ENCODE measurements at regions not wholly inside any gene's neighbourhood (a gene's known extent, or its start where the extent isn't known, plus 50 kb on each side); places are given as distances from the start of the nearest gene placed in this dataset.

GRCh38 chr5:133840168-133840567, 128.3 kb downstream of the C5orf15 start:
- H3K9me3 ChIP-seq (ENCODE audit: low read length): no peaks in the 10 kb centered on the region
- H4K20me1 ChIP-seq (ENCODE audit: insufficient read depth, low read length): no peaks in the 10 kb centered on the region
- H3K79me2 ChIP-seq (ENCODE audit: insufficient read depth, low read depth, low read length): no peaks in the 10 kb centered on the region
- ChIA-PET POLR2A (interaction anchor here (0.6 to 0.7 kb wide), 2 partner anchors 100 to 139 kb away, joined by 3 read pairs; no protein-coding TSS in a partner anchor), CTCF (ENCODE audit: unreplicated experiment) (no interaction called here)
- H3K27ac ChIP-seq (ENCODE audit: low read depth, low read length, poor library complexity, severe bottlenecking): no peak overlapping the region
- TF ChIP-seq CTCF (conservative IDR thresholded peaks at IDR 0.05; ENCODE audit: low read length) (no peak), EZH2phosphoT487 (IDR thresholded peaks at IDR 0.05; ENCODE audit: borderline replicate concordance, low read depth, low read length) (no peak)
- DNase-seq (ENCODE audit: low spot score): no peak
- no peak overlapping the region for H2AFZ ChIP-seq (ENCODE audit: low read length)
- BruUV-seq (replicated peaks): no TSS peak
- no peak overlapping the region for H3K4me3 ChIP-seq (ENCODE audit: low read depth, low read length, poor library complexity, severe bottlenecking)
- no peaks in the 10 kb centered on the region for H3K9me2 ChIP-seq (ENCODE audit: insufficient read depth, low read length)
- H3K4me2 ChIP-seq (ENCODE audit: low read length): no peak overlapping the region
- H3K4me1 ChIP-seq (ENCODE audit: insufficient read depth, low read length, poor library complexity, severe bottlenecking): no peaks in the 10 kb centered on the region
- H3K36me3 ChIP-seq (ENCODE audit: insufficient read depth, low read length): no peaks in the 10 kb centered on the region
- intact Hi-C loops (cut with micrococcal nuclease; ENCODE audit: unreplicated experiment): no loop called here

- no TSS peak for BruUV-seq (replicated peaks)
- H3K27ac ChIP-seq (ENCODE audit: low read depth, low read length, poor library complexity, severe bottlenecking): no peak overlapping the region
- H3K4me3 ChIP-seq (ENCODE audit: low read depth, low read length, poor library complexity, severe bottlenecking): no peak overlapping the region
- TF ChIP-seq CTCF (conservative IDR thresholded peaks at IDR 0.05; ENCODE audit: low read length) (no peak), EZH2phosphoT487 (IDR thresholded peaks at IDR 0.05; ENCODE audit: borderline replicate concordance, low read depth, low read length) (no peak)
- H3K4me2 ChIP-seq (ENCODE audit: low read length): no peak overlapping the region
- H3K36me3 ChIP-seq (ENCODE audit: insufficient read depth, low read length): no peaks in the 10 kb centered on the region
- intact Hi-C loops (cut with micrococcal nuclease; ENCODE audit: unreplicated experiment): no loop called here
- no peaks in the 10 kb centered on the region for H3K9me3 ChIP-seq (ENCODE audit: low read length)
- no peaks in the 10 kb centered on the region for H3K4me1 ChIP-seq (ENCODE audit: insufficient read depth, low read length, poor library complexity, severe bottlenecking)
- ChIA-PET CTCF (ENCODE audit: unreplicated experiment) (no interaction called here), POLR2A (interaction anchor here (0.6 to 0.7 kb wide), 2 partner anchors 100 to 139 kb away, joined by 3 read pairs; no protein-coding TSS in a partner anchor)
- H4K20me1 ChIP-seq (ENCODE audit: insufficient read depth, low read length): no peaks in the 10 kb centered on the region
- no peak for DNase-seq (ENCODE audit: low spot score)
- no peaks in the 10 kb centered on the region for H3K9me2 ChIP-seq (ENCODE audit: insufficient read depth, low read length)
- H2AFZ ChIP-seq (ENCODE audit: low read length): no peak overlapping the region
- no peaks in the 10 kb centered on the region for H3K79me2 ChIP-seq (ENCODE audit: insufficient read depth, low read depth, low read length)
Measured at GRCh38 chr5:133839721-133840120, 128.7 kb downstream of the C5orf15 start.

GRCh38 chr5:133839090-133839489, 129.3 kb downstream of the C5orf15 start:
- H3K4me3 ChIP-seq (ENCODE audit: low read depth, low read length, poor library complexity, severe bottlenecking): no peak overlapping the region
- no peaks in the 10 kb centered on the region for H3K9me3 ChIP-seq (ENCODE audit: low read length)
- no peaks in the 10 kb centered on the region for H3K9me2 ChIP-seq (ENCODE audit: insufficient read depth, low read length)
- no peaks in the 10 kb centered on the region for H3K4me1 ChIP-seq (ENCODE audit: insufficient read depth, low read length, poor library complexity, severe bottlenecking)
- intact Hi-C loops (cut with micrococcal nuclease; ENCODE audit: unreplicated experiment): no loop called here
- TF ChIP-seq EZH2phosphoT487 (IDR thresholded peaks at IDR 0.05; ENCODE audit: borderline replicate concordance, low read depth, low read length) (no peak), CTCF (conservative IDR thresholded peaks at IDR 0.05; ENCODE audit: low read length) (no peak)
- H3K4me2 ChIP-seq (ENCODE audit: low read length): no peak overlapping the region
- H2AFZ ChIP-seq (ENCODE audit: low read length): no peak overlapping the region
- ChIA-PET CTCF (ENCODE audit: unreplicated experiment) (no interaction called here), POLR2A (no interaction called here)
- no peak for DNase-seq (ENCODE audit: low spot score)
- no peaks in the 10 kb centered on the region for H4K20me1 ChIP-seq (ENCODE audit: insufficient read depth, low read length)
- H3K79me2 ChIP-seq (ENCODE audit: insufficient read depth, low read depth, low read length): no peaks in the 10 kb centered on the region
- no TSS peak for BruUV-seq (replicated peaks)
- no peak overlapping the region for H3K27ac ChIP-seq (ENCODE audit: low read depth, low read length, poor library complexity, severe bottlenecking)
- no peaks in the 10 kb centered on the region for H3K36me3 ChIP-seq (ENCODE audit: insufficient read depth, low read length)

Measured in OCI-LY7 (cell line).